ENCODE measurements at regions not wholly inside any gene's neighbourhood (a gene's known extent, or its start where the extent isn't known, plus 50 kb on each side); places are given as distances from the start of the nearest gene placed in this dataset.

DNA sequence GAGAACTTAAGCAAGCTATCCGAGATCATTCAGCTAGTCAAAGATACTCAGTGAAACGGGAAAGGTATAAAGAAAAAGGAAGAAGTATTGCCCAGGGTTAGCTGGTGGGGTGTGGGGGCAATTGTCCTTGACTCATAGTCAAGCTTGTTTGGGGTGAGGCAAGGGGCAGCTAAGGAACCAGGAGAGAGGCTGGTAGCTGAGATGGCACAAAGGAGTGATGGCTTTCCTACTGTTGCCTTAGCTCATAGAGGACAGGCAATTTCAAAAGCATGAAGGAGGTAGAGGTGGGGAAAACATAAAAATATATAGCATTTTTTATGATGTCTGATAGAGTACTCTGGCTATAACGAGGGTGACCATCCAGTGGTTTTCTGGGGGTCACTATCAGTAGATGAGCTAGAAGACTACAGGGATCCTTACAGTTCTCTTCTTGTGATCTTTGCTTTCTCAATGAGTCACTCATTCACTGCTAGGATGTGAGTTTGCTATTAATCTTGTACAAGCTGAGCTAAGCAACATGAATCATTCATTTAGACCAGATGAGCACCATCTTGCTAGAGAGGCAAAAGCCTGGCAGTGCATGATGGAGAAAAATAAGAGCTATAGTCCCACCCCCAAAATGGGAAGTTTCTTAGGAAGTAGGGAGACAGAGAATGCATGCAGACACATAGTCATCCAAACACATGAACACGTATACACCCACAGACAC is 207.1 kb upstream of the PFN2 start:
- 92% methylated on average over 4 of the region's 4 CpGs for WGBS
- no peak overlapping the region for H3K9ac ChIP-seq (ENCODE audit: low read depth, low read length)
- H3K27me3 ChIP-seq (ENCODE audit: insufficient read depth, low read length): no peaks in the 10 kb centered on the region
- no peaks in the 10 kb centered on the region for H3K36me3 ChIP-seq (ENCODE audit: insufficient read depth, low read length)
- H3K4me3 ChIP-seq (ENCODE audit: low read length): no peak overlapping the region
- no peaks in the 10 kb centered on the region; the same call in 1 of the 2 replicates for H3K4me1 ChIP-seq (ENCODE audit: insufficient read depth, low read length)
- H3K27ac ChIP-seq (ENCODE audit: low read depth, low read length): no peak overlapping the region
- no peaks in the 10 kb centered on the region for H3K9me3 ChIP-seq (ENCODE audit: insufficient read depth, low read depth, low read length)

DNA sequence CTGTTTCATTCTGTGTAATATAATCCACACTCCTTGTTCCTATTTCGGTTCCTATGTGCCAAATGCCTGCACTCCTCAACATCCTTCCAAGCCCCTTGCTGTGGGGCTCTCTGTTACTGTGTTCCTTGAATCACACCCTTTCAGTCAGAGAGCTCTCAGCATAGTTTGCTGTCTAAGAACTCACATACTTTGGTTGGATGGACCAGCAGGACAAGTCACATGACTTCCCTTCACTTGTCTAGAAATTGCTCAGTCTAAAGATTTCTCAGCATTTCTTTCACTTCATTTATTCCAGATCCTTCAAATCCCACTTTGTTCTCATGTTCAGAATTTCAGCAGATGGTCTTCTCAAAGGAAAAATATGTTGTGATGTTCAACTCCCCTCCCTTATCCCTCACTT is 203.5 kb upstream of the PFN2 start:
- H3K36me3 ChIP-seq (ENCODE audit: insufficient read depth, low read length): no peaks in the 10 kb centered on the region
- 93% methylated on average over 1 of the region's 1 CpG for WGBS
- no peak overlapping the region for H3K27ac ChIP-seq (ENCODE audit: low read depth, low read length)
- H3K9ac ChIP-seq (ENCODE audit: low read depth, low read length): no peak overlapping the region
- no peak overlapping the region for H3K4me3 ChIP-seq (ENCODE audit: low read length)
- no peaks in the 10 kb centered on the region for H3K27me3 ChIP-seq (ENCODE audit: insufficient read depth, low read length)
- no peaks in the 10 kb centered on the region; the same call in 1 of the 2 replicates for H3K4me1 ChIP-seq (ENCODE audit: insufficient read depth, low read length)
- no peaks in the 10 kb centered on the region for H3K9me3 ChIP-seq (ENCODE audit: insufficient read depth, low read depth, low read length)

DNA sequence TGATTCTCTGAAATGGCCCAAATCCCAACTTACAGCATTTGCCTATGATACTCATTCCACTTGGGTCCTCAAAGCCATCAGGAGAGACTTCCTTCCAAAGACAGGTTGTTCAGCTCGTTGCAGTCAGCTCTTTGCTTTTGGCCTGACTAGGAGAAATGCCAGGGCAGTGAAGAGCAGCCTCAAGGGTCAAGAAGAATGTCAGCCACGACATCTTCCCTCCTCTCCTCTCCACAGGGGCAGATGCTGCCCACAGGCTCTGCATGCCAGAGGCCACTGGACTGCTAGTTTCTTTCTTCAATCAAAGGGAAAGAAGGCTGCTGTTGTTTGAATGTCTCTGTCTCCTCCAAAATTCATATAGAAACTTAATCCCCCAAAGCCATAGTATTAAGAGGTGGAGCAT is 201.7 kb upstream of the PFN2 start:
- Histone ChIP-seq H3K36me3 (ENCODE audit: insufficient read depth, low read length) (no peaks in the 10 kb centered on the region), H3K4me1 (ENCODE audit: insufficient read depth, low read length) (no peaks in the 10 kb centered on the region), H3K9ac (ENCODE audit: low read depth, low read length) (no peak overlapping the region), H3K27ac (ENCODE audit: low read depth, low read length) (no peak overlapping the region), H3K9me3 (ENCODE audit: insufficient read depth, low read depth, low read length) (no peaks in the 10 kb centered on the region), H3K4me3 (ENCODE audit: low read length) (no peak overlapping the region), H3K27me3 (ENCODE audit: insufficient read depth, low read length) (no peaks in the 10 kb centered on the region)
- 84% methylated on average over 2 of the region's 2 CpGs for WGBS

DNA sequence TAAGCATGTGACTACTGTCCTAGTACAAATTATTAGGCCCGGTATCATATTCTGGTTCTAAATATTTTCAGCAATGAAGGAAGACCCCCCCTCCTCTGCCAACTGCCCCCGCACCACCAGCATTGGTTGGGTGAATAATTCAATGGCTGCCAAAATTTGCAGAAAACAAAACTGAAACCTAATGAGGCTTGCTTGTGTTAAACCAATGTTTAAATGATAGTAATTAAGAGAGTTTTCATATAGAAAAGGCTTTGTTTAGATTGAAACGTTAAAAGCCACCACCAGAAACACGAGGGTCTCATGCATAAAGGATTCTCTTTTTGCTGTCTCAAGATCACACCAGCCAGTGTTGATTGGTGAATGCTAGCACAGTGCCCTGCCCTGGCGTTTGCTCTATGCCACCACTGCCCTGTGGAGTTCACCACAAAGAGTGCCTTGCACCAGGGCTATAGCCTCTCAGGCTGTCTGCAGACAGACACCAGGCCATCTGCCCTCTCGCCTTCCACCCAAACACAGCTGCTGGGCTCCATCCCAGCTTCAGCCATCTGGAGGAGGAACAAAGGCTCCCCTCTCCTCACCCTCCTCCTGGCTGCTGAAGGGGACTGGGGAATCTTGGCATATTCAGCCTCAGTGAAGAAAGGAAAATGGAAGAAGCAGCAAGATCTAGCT is 200.3 kb upstream of the PFN2 start:
- no peak overlapping the region for H3K4me3 ChIP-seq (ENCODE audit: low read length)
- 86% methylated on average over 6 of the region's 6 CpGs for WGBS
- H3K9me3 ChIP-seq (ENCODE audit: insufficient read depth, low read depth, low read length): no peaks in the 10 kb centered on the region
- H3K27me3 ChIP-seq (ENCODE audit: insufficient read depth, low read length): no peaks in the 10 kb centered on the region
- H3K27ac ChIP-seq (ENCODE audit: low read depth, low read length): no peak overlapping the region
- H3K9ac ChIP-seq (ENCODE audit: low read depth, low read length): no peak overlapping the region
- peaks cover 4% of the 10 kb centered on the region for H3K4me1 ChIP-seq (ENCODE audit: insufficient read depth, low read length)
- no peaks in the 10 kb centered on the region for H3K36me3 ChIP-seq (ENCODE audit: insufficient read depth, low read length)

DNA sequence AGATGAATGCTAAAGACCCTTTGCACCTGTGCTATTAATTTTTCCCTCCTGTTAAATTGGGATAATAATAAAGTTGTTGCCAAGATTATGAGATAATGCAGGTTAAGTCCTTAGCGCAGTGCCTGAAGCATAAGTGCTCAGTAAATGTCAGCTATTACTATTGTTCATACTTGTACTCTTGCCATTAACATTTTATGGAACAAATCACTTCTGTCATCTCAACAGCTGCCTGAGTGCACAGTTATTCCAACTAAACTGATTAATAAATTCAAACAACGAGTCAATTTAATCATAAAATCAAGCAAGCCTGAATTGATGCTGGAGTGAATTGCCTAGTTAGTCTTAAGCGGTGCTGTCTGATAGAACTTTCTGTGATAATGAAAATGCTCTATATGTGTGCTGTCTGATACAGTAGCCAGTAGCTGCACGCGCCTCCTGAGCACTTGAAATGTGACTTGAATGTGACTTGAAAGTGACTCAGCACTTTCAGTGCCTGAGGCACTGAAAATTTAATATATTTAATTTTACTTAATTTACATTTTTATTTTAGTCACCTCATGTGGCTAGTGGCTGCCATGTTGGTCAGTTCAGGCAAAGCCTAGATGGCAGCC is 198.7 kb upstream of the PFN2 start:
- H3K27ac ChIP-seq (ENCODE audit: low read depth, low read length): no peak overlapping the region
- H3K27me3 ChIP-seq (ENCODE audit: insufficient read depth, low read length): no peaks in the 10 kb centered on the region
- peaks cover 12% of the 10 kb centered on the region for H3K4me1 ChIP-seq (ENCODE audit: insufficient read depth, low read length)
- no peaks in the 10 kb centered on the region for H3K9me3 ChIP-seq (ENCODE audit: insufficient read depth, low read depth, low read length)
- H3K4me3 ChIP-seq (ENCODE audit: low read length): no peak overlapping the region
- H3K9ac ChIP-seq (ENCODE audit: low read depth, low read length): no peak overlapping the region
- 79% methylated on average over 5 of the region's 5 CpGs for WGBS
- H3K36me3 ChIP-seq (ENCODE audit: insufficient read depth, low read length): no peaks in the 10 kb centered on the region

DNA sequence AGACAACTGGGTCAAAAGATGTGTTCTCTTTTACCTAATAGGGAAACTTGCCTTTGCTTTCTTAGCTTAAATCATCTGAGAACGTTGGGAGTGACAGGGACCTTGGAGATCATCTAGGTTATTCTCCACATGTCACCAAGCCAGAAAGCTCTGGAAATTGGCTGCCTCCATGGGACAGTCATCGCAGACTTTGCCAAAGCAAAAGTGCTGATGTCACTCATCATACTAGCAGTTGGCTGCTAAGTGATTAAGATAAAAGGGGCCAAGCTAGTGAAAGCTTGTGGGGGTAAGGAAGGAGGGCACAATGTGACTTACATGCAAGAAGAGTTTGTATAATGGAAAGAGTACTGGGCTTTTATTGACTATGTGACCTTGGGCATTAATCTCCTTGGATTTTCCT is 198.0 kb upstream of the PFN2 start:
- no peaks in the 10 kb centered on the region for H3K36me3 ChIP-seq (ENCODE audit: insufficient read depth, low read length)
- no peaks in the 10 kb centered on the region for H3K9me3 ChIP-seq (ENCODE audit: insufficient read depth, low read depth, low read length)
- 87% methylated on average over 2 of the region's 2 CpGs for WGBS
- no peak overlapping the region for H3K4me3 ChIP-seq (ENCODE audit: low read length)
- H3K4me1 ChIP-seq (ENCODE audit: insufficient read depth, low read length): peaks cover 12% of the 10 kb centered on the region
- H3K27ac ChIP-seq (ENCODE audit: low read depth, low read length): no peak overlapping the region
- no peaks in the 10 kb centered on the region for H3K27me3 ChIP-seq (ENCODE audit: insufficient read depth, low read length)
- no peak overlapping the region for H3K9ac ChIP-seq (ENCODE audit: low read depth, low read length)

DNA sequence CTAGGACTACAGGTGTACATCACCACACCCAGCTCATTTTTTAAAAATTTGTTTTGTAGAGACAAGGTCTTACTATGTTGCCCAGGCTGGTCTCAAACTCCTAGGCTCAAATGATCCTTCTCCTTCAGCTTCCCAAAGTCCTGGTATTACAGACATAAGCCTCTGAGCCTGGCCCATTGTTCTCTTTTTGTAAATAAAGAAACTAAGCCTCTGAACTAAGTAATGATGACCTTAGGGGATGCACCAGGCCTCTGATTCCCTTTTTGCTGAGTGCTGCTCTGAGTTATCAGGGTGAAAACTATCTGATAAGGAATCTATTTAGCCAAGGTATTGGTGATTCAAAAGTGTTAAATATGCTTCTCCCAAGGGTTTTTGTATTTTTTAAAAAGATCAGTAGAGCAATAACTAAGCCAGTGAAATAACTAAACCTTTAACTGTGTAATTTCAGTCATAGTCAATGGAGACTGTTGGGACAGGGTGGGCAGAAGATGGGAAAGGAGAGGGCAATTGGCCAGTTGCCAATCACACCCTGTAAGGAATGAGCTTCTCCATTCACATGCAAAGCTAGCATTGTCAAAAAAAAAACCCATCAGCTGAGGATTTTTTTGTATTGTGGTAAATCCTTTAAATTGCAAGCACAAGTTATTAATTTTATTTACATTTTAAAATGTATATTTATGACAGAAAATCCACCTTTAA is 194.8 kb upstream of the PFN2 start:
- Histone ChIP-seq H3K9ac (ENCODE audit: low read depth, low read length) (no peak overlapping the region), H3K9me3 (ENCODE audit: insufficient read depth, low read depth, low read length) (no peaks in the 10 kb centered on the region), H3K4me1 (ENCODE audit: insufficient read depth, low read length) (peaks cover 12% of the 10 kb centered on the region), H3K27me3 (ENCODE audit: insufficient read depth, low read length) (no peaks in the 10 kb centered on the region), H3K36me3 (ENCODE audit: insufficient read depth, low read length) (no peaks in the 10 kb centered on the region), H3K27ac (ENCODE audit: low read depth, low read length) (peak overlapping the region; percentile 5; the same call in 1 of the 2 replicates), H3K4me3 (ENCODE audit: low read length) (no peak overlapping the region)

DNA sequence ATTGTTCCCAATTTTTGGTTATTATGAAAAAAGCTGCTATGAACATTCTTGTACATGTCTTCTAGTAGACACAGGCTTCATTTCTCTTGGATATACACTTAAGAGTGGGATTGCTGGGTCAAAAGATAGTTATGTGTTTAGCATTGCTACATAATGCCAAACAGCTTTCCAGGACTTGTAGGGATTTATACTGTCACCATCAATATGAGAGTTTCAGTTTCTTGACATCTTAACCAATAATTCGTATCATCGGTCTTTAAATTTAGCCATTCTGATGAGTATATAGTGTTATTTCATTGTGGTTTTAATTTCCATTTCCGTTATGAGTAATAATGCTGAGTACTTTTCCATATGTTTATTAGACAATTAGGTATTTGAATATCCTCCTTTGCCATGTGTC is 190.3 kb upstream of the PFN2 start:
- Histone ChIP-seq H3K9me3 (ENCODE audit: insufficient read depth, low read depth, low read length) (peaks cover 6% of the 10 kb centered on the region; the same call in 1 of the 2 replicates), H3K9ac (ENCODE audit: low read depth, low read length) (no peak overlapping the region), H3K27ac (ENCODE audit: low read depth, low read length) (no peak overlapping the region), H3K4me3 (ENCODE audit: low read length) (no peak overlapping the region), H3K27me3 (ENCODE audit: insufficient read depth, low read length) (no peaks in the 10 kb centered on the region), H3K4me1 (ENCODE audit: insufficient read depth, low read length) (peaks cover 9% of the 10 kb centered on the region), H3K36me3 (ENCODE audit: insufficient read depth, low read length) (no peaks in the 10 kb centered on the region)
- WGBS: 92% methylated on average over 3 of the region's 3 CpGs

DNA sequence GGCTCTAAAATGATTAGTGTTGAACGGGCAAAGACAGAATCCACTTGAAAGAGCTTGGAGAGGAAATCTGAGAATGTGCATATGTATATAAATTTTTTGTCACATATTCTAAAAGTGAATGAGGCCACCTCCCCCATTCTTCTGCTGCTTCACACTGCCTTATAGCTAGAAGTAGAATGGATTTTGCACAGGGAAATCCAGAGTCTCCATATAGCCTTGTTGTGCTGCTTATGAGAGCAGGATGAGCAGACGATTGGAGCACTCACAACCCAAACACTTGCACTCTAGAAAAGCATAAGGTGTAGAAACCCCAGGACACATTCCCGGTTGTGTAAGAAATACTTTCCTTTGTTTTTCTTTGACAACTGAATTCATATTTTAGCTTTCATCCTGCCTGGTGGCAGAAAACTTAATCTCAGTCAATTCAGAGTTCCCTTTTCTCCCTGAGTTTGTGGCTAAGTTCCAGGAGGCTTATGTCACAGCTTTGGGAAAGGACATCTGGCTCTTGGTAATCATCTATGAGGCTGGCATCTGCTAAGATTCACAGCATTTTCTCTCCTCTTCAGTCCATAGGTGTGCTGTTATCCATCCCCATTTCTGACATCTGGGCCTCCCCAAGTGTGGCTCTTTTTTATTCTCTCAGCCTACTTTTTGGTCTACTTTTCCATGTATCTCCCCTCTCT is 188.4 kb upstream of the PFN2 start:
- H3K27ac ChIP-seq (ENCODE audit: low read depth, low read length): no peak overlapping the region
- H3K9ac ChIP-seq (ENCODE audit: low read depth, low read length): no peak overlapping the region
- H3K9me3 ChIP-seq (ENCODE audit: insufficient read depth, low read depth, low read length): peaks cover 6% of the 10 kb centered on the region; the same call in 1 of the 2 replicates
- 93% methylated on average over 3 of the region's 3 CpGs for WGBS
- H3K36me3 ChIP-seq (ENCODE audit: insufficient read depth, low read length): no peaks in the 10 kb centered on the region
- no peak overlapping the region for H3K4me3 ChIP-seq (ENCODE audit: low read length)
- H3K27me3 ChIP-seq (ENCODE audit: insufficient read depth, low read length): no peaks in the 10 kb centered on the region
- no peaks in the 10 kb centered on the region for H3K4me1 ChIP-seq (ENCODE audit: insufficient read depth, low read length)

DNA sequence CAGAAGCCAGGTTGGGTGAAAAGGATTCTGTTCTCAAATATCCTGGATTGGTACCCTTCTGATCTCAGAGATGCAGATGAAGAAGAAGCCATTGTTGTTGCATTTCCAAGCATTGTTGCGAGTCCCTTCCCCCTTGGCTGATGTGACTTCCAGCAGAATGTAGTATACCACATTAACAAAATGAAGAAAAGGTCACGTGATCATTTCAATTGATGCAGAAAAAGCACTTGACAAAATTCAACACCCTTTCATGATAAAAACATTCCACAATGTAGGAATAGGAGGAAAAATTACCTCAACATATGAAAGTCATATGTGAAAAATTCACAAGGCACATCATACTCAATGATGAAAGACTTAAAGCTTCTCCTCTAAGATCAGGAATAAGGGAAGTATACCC is 181.9 kb upstream of the PFN2 start:
- Histone ChIP-seq H3K27ac (ENCODE audit: low read depth, low read length) (no peak overlapping the region), H3K36me3 (ENCODE audit: insufficient read depth, low read length) (no peaks in the 10 kb centered on the region), H3K9ac (ENCODE audit: low read depth, low read length) (no peak overlapping the region), H3K27me3 (ENCODE audit: insufficient read depth, low read length) (no peaks in the 10 kb centered on the region), H3K9me3 (ENCODE audit: insufficient read depth, low read depth, low read length) (peaks cover 6% of the 10 kb centered on the region; the same call in 1 of the 2 replicates), H3K4me3 (ENCODE audit: low read length) (no peak overlapping the region), H3K4me1 (ENCODE audit: insufficient read depth, low read length) (peaks cover 4% of the 10 kb centered on the region; the same call in 1 of the 2 replicates)
- 94% methylated on average over 2 of the region's 2 CpGs for WGBS

Data from HUES64 (cell line).